ENCODE measurements at regions not wholly inside any gene's neighbourhood (a gene's known extent, or its start where the extent isn't known, plus 50 kb on each side); places are given as distances from the start of the nearest gene placed in this dataset.

GRCh38 chr6:130674604-130675003, 152.6 kb upstream of the SMLR1 start:
- DNase-seq: no peak
- no peaks in the 10 kb centered on the region for H3K27me3 ChIP-seq
- H3K4me3 ChIP-seq: no peak overlapping the region
- no peak for TF ChIP-seq POLR2A (IDR thresholded peaks at IDR 0.05)
- TF ChIP-seq, protein P1, sequence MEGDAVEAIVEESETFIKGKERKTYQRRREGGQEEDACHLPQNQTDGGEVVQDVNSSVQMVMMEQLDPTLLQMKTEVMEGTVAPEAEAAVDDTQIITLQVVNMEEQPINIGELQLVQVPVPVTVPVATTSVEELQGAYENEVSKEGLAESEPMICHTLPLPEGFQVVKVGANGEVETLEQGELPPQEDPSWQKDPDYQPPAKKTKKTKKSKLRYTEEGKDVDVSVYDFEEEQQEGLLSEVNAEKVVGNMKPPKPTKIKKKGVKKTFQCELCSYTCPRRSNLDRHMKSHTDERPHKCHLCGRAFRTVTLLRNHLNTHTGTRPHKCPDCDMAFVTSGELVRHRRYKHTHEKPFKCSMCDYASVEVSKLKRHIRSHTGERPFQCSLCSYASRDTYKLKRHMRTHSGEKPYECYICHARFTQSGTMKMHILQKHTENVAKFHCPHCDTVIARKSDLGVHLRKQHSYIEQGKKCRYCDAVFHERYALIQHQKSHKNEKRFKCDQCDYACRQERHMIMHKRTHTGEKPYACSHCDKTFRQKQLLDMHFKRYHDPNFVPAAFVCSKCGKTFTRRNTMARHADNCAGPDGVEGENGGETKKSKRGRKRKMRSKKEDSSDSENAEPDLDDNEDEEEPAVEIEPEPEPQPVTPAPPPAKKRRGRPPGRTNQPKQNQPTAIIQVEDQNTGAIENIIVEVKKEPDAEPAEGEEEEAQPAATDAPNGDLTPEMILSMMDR (IDR thresholded peaks at IDR 0.05): no peak
- no peaks in the 10 kb centered on the region for H3K4me1 ChIP-seq
- H3K27ac ChIP-seq: no peak overlapping the region
- H3K36me3 ChIP-seq: no peaks in the 10 kb centered on the region
- H3K9me3 ChIP-seq: no peaks in the 10 kb centered on the region

DNA sequence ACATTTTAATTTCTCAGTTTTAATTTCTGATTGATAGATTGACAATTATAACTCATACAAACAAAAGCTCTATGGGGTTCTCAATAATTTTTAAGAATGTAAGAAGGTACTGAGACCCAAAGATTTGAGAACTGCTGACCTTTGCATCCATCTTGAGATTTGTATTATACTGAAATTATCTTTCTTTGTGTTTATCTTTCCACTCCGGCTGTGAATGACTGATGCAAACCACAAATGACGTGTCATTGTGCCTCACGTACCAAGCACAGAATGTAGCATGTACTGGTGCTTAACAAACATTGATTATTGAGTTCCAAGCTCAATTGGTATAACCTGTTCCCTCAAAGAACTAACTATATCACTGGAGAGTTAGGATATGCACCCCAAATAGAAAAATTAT, 152.1 kb upstream of the SMLR1 start:
- TF ChIP-seq POLR2A (IDR thresholded peaks at IDR 0.05): no peak
- TF ChIP-seq, protein P1 (IDR thresholded peaks at IDR 0.05): no peak
- H3K4me3 ChIP-seq: no peak overlapping the region
- no peaks in the 10 kb centered on the region for H3K27me3 ChIP-seq
- no peak for DNase-seq
- no peaks in the 10 kb centered on the region for H3K36me3 ChIP-seq
- no peaks in the 10 kb centered on the region for H3K9me3 ChIP-seq
- H3K27ac ChIP-seq: no peak overlapping the region
- H3K4me1 ChIP-seq: no peaks in the 10 kb centered on the region

- no peak for DNase-seq
- Histone ChIP-seq H3K4me1 (no peaks in the 10 kb centered on the region), H3K9me3 (no peaks in the 10 kb centered on the region), H3K27ac (no peak overlapping the region), H3K36me3 (no peaks in the 10 kb centered on the region), H3K4me3 (no peak overlapping the region), H3K27me3 (no peaks in the 10 kb centered on the region)
- TF ChIP-seq, protein P1 (IDR thresholded peaks at IDR 0.05): no peak
- TF ChIP-seq POLR2A (IDR thresholded peaks at IDR 0.05): no peak
Observed at GRCh38 chr6:130676077-130676772, 151.0 kb upstream of the SMLR1 start.

GRCh38 chr6:130676773-130677144, 150.4 kb upstream of the SMLR1 start:
- Histone ChIP-seq H3K9me3 (no peaks in the 10 kb centered on the region), H3K36me3 (no peaks in the 10 kb centered on the region), H3K4me3 (no peak overlapping the region), H3K27me3 (no peaks in the 10 kb centered on the region), H3K27ac (no peak overlapping the region), H3K4me1 (no peaks in the 10 kb centered on the region)
- TF ChIP-seq, protein P1 (IDR thresholded peaks at IDR 0.05): no peak
- no peak for TF ChIP-seq POLR2A (IDR thresholded peaks at IDR 0.05)
- DNase-seq: no peak

- Histone ChIP-seq H3K9me3 (no peaks in the 10 kb centered on the region), H3K4me3 (no peak overlapping the region), H3K27ac (no peak overlapping the region), H3K4me1 (no peaks in the 10 kb centered on the region), H3K27me3 (no peaks in the 10 kb centered on the region), H3K36me3 (no peaks in the 10 kb centered on the region)
- TF ChIP-seq, protein P1 (IDR thresholded peaks at IDR 0.05): no peak
- TF ChIP-seq POLR2A (IDR thresholded peaks at IDR 0.05): no peak
- no peak for DNase-seq
Observed at GRCh38 chr6:130677312-130677711, 149.9 kb upstream of the SMLR1 start.

DNA sequence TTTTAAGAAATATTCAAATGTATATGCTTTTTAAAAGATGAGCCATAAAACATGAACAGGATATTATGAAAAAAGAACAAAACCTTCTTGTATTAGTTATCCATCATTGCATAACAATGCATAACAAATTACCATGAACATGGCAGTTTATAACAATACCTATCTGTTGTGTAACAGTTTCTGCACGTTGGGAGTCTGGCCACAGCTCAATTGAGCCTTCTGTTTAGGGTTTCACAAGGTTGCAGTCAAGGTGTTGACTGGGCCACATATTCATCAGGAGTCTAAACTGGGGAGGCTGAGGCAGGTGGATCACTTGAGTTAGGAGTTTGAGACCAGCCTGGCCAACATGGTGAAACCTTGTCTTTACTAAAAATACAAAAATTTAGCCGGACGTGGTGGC, 149.4 kb upstream of the SMLR1 start:
- TF ChIP-seq, protein P1 (IDR thresholded peaks at IDR 0.05): no peak
- no peak for TF ChIP-seq POLR2A (IDR thresholded peaks at IDR 0.05)
- Histone ChIP-seq H3K27ac (no peak overlapping the region), H3K27me3 (no peaks in the 10 kb centered on the region), H3K36me3 (no peaks in the 10 kb centered on the region), H3K9me3 (no peaks in the 10 kb centered on the region), H3K4me3 (no peak overlapping the region), H3K4me1 (no peaks in the 10 kb centered on the region)
- DNase-seq: no peak
